ENCODE measurements at regions not wholly inside any gene's neighbourhood (a gene's known extent, or its start where the extent isn't known, plus 50 kb on each side); places are given as distances from the start of the nearest gene placed in this dataset.

DNA sequence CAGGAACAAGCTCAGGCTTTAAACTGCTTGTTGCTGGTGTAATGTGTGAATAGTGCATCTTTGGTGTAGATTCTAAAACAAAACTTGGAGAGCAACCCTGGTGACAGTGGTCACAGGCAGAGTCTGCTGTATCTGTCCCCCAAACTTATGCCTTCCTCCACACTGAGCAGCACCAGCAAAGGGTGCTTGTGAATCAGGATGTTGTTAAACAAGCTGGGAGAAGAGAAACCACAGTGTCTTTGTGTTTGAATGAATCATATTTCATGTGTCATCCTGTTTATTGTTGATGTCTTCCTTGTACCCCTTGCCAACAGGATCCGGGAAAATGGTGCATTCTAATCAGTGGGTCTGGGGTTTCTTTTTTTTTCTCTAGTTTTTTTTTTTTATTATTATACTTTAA, 91.9 kb upstream of the COG2 start:
- intact Hi-C loops (cut with micrococcal nuclease; ENCODE audit: unreplicated experiment), result no loop called here
- TF ChIP-seq, protein P1, sequence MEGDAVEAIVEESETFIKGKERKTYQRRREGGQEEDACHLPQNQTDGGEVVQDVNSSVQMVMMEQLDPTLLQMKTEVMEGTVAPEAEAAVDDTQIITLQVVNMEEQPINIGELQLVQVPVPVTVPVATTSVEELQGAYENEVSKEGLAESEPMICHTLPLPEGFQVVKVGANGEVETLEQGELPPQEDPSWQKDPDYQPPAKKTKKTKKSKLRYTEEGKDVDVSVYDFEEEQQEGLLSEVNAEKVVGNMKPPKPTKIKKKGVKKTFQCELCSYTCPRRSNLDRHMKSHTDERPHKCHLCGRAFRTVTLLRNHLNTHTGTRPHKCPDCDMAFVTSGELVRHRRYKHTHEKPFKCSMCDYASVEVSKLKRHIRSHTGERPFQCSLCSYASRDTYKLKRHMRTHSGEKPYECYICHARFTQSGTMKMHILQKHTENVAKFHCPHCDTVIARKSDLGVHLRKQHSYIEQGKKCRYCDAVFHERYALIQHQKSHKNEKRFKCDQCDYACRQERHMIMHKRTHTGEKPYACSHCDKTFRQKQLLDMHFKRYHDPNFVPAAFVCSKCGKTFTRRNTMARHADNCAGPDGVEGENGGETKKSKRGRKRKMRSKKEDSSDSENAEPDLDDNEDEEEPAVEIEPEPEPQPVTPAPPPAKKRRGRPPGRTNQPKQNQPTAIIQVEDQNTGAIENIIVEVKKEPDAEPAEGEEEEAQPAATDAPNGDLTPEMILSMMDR (IDR thresholded peaks at IDR 0.05; ENCODE audit: unreplicated experiment), result no peak
- Mint-ChIP-seq H3K4me1 (ENCODE audit: low read depth, unreplicated experiment) (no peaks in the 10 kb centered on the region), H3K4me3 (ENCODE audit: low read depth, unreplicated experiment) (no peak overlapping the region), H3K9me3 (ENCODE audit: low read depth, unreplicated experiment) (no peaks in the 10 kb centered on the region), H3K27me3 (ENCODE audit: unreplicated experiment) (no peaks in the 10 kb centered on the region), H3K27ac (ENCODE audit: unreplicated experiment) (no peak overlapping the region), H3K36me3 (ENCODE audit: insufficient read depth, unreplicated experiment) (no peaks in the 10 kb centered on the region)
- no TSS peak for BruUV-seq (replicated peaks)
- DNase-seq, result no peak
- CTCF ChIA-PET, result no interaction called here

DNA sequence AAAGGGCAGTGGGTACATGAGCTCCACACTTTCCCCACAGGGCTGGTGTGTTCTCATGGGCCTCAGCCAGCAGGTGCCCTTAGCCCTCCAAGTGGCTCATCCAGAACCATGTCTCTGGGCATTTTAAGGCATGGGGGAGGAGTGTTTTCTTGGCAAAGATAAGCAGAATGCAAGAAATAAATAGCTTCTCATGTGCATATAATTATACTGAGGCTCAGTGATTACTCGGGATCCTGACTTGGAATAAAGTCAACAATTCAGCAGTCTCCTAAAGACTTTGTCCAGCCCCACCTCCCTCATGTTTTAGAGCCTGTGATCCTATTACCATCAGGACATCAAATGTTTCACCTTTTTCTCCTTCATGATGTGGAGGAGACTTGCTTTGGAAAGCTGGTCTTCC, 92.7 kb upstream of the COG2 start:
- no peak for DNase-seq
- H3K9me3 Mint-ChIP-seq (ENCODE audit: low read depth, unreplicated experiment), result no peaks in the 10 kb centered on the region
- CTCF ChIA-PET, result no interaction called here
- no peaks in the 10 kb centered on the region for H3K36me3 Mint-ChIP-seq (ENCODE audit: insufficient read depth, unreplicated experiment)
- no peaks in the 10 kb centered on the region for H3K27me3 Mint-ChIP-seq (ENCODE audit: unreplicated experiment)
- H3K4me1 Mint-ChIP-seq (ENCODE audit: low read depth, unreplicated experiment), result no peaks in the 10 kb centered on the region
- TF ChIP-seq, protein P1 (IDR thresholded peaks at IDR 0.05; ENCODE audit: unreplicated experiment), result no peak
- no peak overlapping the region for H3K27ac Mint-ChIP-seq (ENCODE audit: unreplicated experiment)
- no peak overlapping the region for H3K4me3 Mint-ChIP-seq (ENCODE audit: low read depth, unreplicated experiment)
- intact Hi-C loops (cut with micrococcal nuclease; ENCODE audit: unreplicated experiment), result no loop called here
- no TSS peak for BruUV-seq (replicated peaks)

DNA sequence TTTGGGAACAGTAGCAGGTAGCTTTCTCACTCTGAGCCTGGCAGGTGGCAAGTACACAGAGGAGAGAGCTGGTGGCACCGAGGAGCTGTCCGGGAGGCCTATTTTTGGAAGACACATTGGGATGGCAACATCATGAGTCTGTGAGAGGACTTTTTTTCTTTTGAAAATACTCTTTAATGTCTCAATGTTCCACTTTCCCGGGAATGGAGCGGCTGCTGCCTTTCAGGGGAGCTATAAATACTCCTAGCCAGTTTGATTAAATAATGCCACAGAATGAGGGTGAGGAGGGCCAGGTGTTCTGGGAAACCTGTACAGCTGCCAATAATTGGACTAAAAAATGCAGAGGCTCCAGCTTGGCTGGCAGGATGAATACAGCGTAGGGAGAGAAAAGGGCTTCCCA, 93.3 kb upstream of the COG2 start:
- intact Hi-C loops (cut with micrococcal nuclease; ENCODE audit: unreplicated experiment), result no loop called here
- Mint-ChIP-seq H3K4me3 (ENCODE audit: low read depth, unreplicated experiment) (no peak overlapping the region), H3K27me3 (ENCODE audit: unreplicated experiment) (no peaks in the 10 kb centered on the region), H3K27ac (ENCODE audit: unreplicated experiment) (no peak overlapping the region), H3K4me1 (ENCODE audit: low read depth, unreplicated experiment) (no peaks in the 10 kb centered on the region), H3K36me3 (ENCODE audit: insufficient read depth, unreplicated experiment) (no peaks in the 10 kb centered on the region), H3K9me3 (ENCODE audit: low read depth, unreplicated experiment) (no peaks in the 10 kb centered on the region)
- CTCF ChIA-PET, result no interaction called here
- no peak for DNase-seq
- BruUV-seq (replicated peaks), result no TSS peak
- TF ChIP-seq, protein P1 (IDR thresholded peaks at IDR 0.05; ENCODE audit: unreplicated experiment), result no peak

DNA sequence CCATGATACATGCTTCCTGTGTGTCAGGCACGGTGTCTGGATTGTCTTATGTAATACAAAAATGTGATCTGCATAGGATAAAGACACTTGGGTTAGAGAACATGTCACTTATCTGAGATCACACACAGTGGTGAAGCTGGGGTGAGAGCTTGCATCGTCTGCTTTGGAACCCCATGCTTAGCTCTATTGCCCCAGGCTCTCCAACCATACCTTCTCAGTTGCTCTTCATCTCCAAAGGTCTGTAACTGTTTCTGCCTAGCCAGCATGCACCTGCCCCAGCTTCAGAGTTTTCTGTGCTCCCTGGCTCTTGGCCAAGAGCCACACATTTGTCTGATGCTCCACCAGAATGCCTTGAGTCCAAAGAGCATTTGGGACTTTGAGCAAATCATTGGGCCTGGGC, 93.9 kb upstream of the COG2 start:
- TF ChIP-seq, protein P1 (IDR thresholded peaks at IDR 0.05; ENCODE audit: unreplicated experiment), result no peak
- Mint-ChIP-seq H3K27me3 (ENCODE audit: unreplicated experiment) (no peaks in the 10 kb centered on the region), H3K4me1 (ENCODE audit: low read depth, unreplicated experiment) (no peaks in the 10 kb centered on the region), H3K27ac (ENCODE audit: unreplicated experiment) (no peak overlapping the region), H3K9me3 (ENCODE audit: low read depth, unreplicated experiment) (no peaks in the 10 kb centered on the region), H3K36me3 (ENCODE audit: insufficient read depth, unreplicated experiment) (no peaks in the 10 kb centered on the region), H3K4me3 (ENCODE audit: low read depth, unreplicated experiment) (no peak overlapping the region)
- CTCF ChIA-PET, result no interaction called here
- no peak for DNase-seq
- intact Hi-C loops (cut with micrococcal nuclease; ENCODE audit: unreplicated experiment), result no loop called here
- no TSS peak for BruUV-seq (replicated peaks)

DNA sequence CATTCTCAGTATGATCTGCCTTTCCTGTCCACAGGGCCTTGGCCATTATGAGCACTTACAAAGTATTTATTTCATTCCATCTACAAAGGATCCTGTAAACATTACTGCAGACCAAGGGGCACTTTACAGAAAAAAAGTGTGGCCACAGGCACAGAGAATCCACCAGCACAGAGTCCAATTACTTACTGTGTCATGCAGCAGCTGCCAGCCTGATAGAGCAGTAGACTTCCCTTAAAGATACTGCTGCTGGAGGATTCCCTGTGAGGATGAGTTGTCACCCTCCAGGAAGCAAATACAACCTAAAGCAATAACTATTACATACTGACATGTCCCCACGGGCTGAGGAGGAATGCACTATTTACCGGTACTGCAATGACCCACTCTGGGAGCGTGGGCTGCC, 97.1 kb upstream of the COG2 start:
- intact Hi-C loops (cut with micrococcal nuclease; ENCODE audit: unreplicated experiment), result no loop called here
- TF ChIP-seq, protein P1 (IDR thresholded peaks at IDR 0.05; ENCODE audit: unreplicated experiment), result no peak
- no TSS peak for BruUV-seq (replicated peaks)
- Mint-ChIP-seq H3K27ac (ENCODE audit: unreplicated experiment) (no peak overlapping the region), H3K4me1 (ENCODE audit: low read depth, unreplicated experiment) (no peaks in the 10 kb centered on the region), H3K4me3 (ENCODE audit: low read depth, unreplicated experiment) (no peak overlapping the region), H3K36me3 (ENCODE audit: insufficient read depth, unreplicated experiment) (no peaks in the 10 kb centered on the region), H3K27me3 (ENCODE audit: unreplicated experiment) (no peaks in the 10 kb centered on the region), H3K9me3 (ENCODE audit: low read depth, unreplicated experiment) (no peaks in the 10 kb centered on the region)
- DNase-seq, result no peak
- CTCF ChIA-PET, result no interaction called here

Data from Calu3 (cell line).